ENCODE measurements at regions not wholly inside any gene's neighbourhood (a gene's known extent, or its start where the extent isn't known, plus 50 kb on each side); places are given as distances from the start of the nearest gene placed in this dataset.
"Not testable (repeated sequence)": the region's sequence is repeated elsewhere in the genome, so short reads cannot be mapped to it uniquely, and the experiment has no call there.

GRCh38 chr12:72173974-72174373 lies 98.2 kb upstream of the TRHDE start:
- Mint-ChIP-seq H3K4me3 (ENCODE audit: unreplicated experiment) (no peak overlapping the region), H3K4me1 (ENCODE audit: low read depth) (no peaks in the 10 kb centered on the region), H3K9me3 (ENCODE audit: low read depth) (peaks cover 4% of the 10 kb centered on the region), H3K36me3 (ENCODE audit: low read depth) (no peaks in the 10 kb centered on the region), H3K27me3 (ENCODE audit: low read depth) (peaks cover 9% of the 10 kb centered on the region), H3K27ac (ENCODE audit: unreplicated experiment) (no peak overlapping the region)
- DNase-seq (ENCODE audit: low spot score), result no peak
- no peak for TF ChIP-seq CTCF (IDR thresholded peaks at IDR 0.05)

- no peak overlapping the region for H3K27ac Mint-ChIP-seq (ENCODE audit: unreplicated experiment)
- H3K4me3 Mint-ChIP-seq (ENCODE audit: unreplicated experiment), result no peak overlapping the region
- H3K27me3 Mint-ChIP-seq (ENCODE audit: low read depth), result peaks cover 11% of the 10 kb centered on the region
- TF ChIP-seq CTCF (IDR thresholded peaks at IDR 0.05), result no peak
- peaks cover 4% of the 10 kb centered on the region for H3K9me3 Mint-ChIP-seq (ENCODE audit: low read depth)
- no peaks in the 10 kb centered on the region for H3K4me1 Mint-ChIP-seq (ENCODE audit: low read depth)
- DNase-seq (ENCODE audit: low spot score), result no peak
- no peaks in the 10 kb centered on the region for H3K36me3 Mint-ChIP-seq (ENCODE audit: low read depth)
Measured at GRCh38 chr12:72178244-72178643, 93.9 kb upstream of the TRHDE start.

GRCh38 chr12:72178871-72179270 lies 93.3 kb upstream of the TRHDE start:
- Mint-ChIP-seq H3K4me1 (ENCODE audit: low read depth) (no peaks in the 10 kb centered on the region), H3K27ac (ENCODE audit: unreplicated experiment) (no peak overlapping the region), H3K4me3 (ENCODE audit: unreplicated experiment) (no peak overlapping the region), H3K36me3 (ENCODE audit: low read depth) (no peaks in the 10 kb centered on the region), H3K9me3 (ENCODE audit: low read depth) (peaks cover 4% of the 10 kb centered on the region), H3K27me3 (ENCODE audit: low read depth) (peaks cover 11% of the 10 kb centered on the region)
- no peak for DNase-seq (ENCODE audit: low spot score)
- TF ChIP-seq CTCF (IDR thresholded peaks at IDR 0.05), result no peak

- no peak overlapping the region for H3K4me3 Mint-ChIP-seq (ENCODE audit: unreplicated experiment)
- no peak overlapping the region for H3K27ac Mint-ChIP-seq (ENCODE audit: unreplicated experiment)
- H3K9me3 Mint-ChIP-seq (ENCODE audit: low read depth), result no peaks in the 10 kb centered on the region
- no peaks in the 10 kb centered on the region for H3K4me1 Mint-ChIP-seq (ENCODE audit: low read depth)
- no peak for DNase-seq (ENCODE audit: low spot score)
- TF ChIP-seq CTCF (IDR thresholded peaks at IDR 0.05), result no peak
- peaks cover 7% of the 10 kb centered on the region for H3K27me3 Mint-ChIP-seq (ENCODE audit: low read depth)
- H3K36me3 Mint-ChIP-seq (ENCODE audit: low read depth), result no peaks in the 10 kb centered on the region
Measured at GRCh38 chr12:72179841-72180240, 92.3 kb upstream of the TRHDE start.

DNA sequence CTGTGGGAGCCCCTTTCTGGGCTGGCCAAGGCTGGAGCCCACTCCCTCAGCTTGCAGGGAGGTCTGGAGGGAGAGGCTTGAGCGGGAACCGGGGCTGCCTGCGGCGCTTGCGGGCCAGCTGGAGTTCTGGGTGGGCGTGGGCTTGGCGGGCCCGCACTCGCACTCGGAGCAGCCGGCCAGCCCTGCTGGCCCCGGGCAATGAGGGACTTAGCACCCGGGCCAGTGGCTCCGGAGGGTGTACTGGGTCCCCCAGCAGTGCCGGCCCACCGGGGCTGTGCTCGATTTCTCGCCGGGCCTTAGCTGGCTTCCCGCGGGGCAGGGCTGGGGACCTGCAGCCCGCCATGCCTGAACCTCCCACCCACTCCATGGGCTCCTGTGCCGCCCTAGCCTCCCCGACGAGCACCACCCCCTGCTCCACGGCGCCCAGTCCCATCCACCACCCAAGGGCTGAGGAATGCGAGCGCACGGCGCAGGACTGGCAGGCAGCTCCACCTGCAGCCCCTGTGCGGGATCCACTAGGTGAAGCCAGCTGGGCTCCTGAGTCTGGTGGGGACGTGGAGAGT lies 87.1 kb upstream of the TRHDE start:
- not testable (repeated sequence) for H3K4me1 Mint-ChIP-seq (ENCODE audit: low read depth); H3K27me3 Mint-ChIP-seq (ENCODE audit: low read depth); H3K27ac Mint-ChIP-seq (ENCODE audit: unreplicated experiment); H3K9me3 Mint-ChIP-seq (ENCODE audit: low read depth); H3K4me3 Mint-ChIP-seq (ENCODE audit: unreplicated experiment); H3K36me3 Mint-ChIP-seq (ENCODE audit: low read depth); DNase-seq (ENCODE audit: low spot score)

DNA sequence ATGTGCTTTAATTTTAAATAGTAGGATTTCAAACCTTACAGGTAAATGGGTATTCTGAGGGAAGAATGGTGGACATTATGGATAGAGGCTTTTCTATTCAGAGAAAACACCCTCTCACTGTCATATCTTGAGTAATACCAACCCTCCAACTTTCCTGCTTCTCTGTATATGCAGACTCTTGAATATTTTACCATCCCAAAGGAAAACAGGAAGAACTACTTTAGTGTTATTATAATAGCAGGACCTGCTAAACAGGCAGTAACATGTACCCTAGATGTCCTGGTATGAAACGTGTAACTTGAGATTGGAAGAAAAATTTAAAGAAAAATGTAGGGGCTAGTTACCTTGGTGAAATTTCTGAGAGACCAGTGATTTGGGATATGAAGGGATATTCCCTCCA lies 82.9 kb upstream of the TRHDE start:
- peaks cover 5% of the 10 kb centered on the region for H3K27me3 Mint-ChIP-seq (ENCODE audit: low read depth)
- no peak for TF ChIP-seq CTCF (IDR thresholded peaks at IDR 0.05)
- no peaks in the 10 kb centered on the region for H3K36me3 Mint-ChIP-seq (ENCODE audit: low read depth)
- H3K4me3 Mint-ChIP-seq (ENCODE audit: unreplicated experiment), result no peak overlapping the region
- no peak for DNase-seq (ENCODE audit: low spot score)
- H3K4me1 Mint-ChIP-seq (ENCODE audit: low read depth), result no peaks in the 10 kb centered on the region
- no peak overlapping the region for H3K27ac Mint-ChIP-seq (ENCODE audit: unreplicated experiment)
- no peaks in the 10 kb centered on the region for H3K9me3 Mint-ChIP-seq (ENCODE audit: low read depth)
